ENCODE measurements at regions not wholly inside any gene's neighbourhood (a gene's known extent, or its start where the extent isn't known, plus 50 kb on each side); places are given as distances from the start of the nearest gene placed in this dataset.

DNA sequence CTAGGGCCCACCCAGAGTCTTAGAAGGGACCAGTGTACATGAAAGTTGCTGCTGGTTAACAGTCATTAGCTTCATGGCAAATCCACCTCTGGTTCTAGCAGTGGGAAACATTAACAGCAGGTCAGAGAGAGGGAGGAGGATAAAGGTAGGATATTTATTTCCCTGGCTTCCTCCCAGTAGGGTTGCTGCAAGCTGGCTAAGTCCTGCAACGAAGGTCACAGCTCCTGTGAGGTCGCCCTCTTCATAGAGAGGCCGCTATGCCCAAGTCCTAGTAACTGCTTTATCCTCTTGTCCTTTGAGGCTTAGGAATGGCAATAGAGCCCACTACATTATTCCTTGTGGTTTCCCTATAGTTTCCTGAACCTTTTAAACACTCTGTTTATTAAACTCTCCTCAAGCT lies 84.0 kb upstream of the ACSL3 start:
- TF ChIP-seq, protein P1, sequence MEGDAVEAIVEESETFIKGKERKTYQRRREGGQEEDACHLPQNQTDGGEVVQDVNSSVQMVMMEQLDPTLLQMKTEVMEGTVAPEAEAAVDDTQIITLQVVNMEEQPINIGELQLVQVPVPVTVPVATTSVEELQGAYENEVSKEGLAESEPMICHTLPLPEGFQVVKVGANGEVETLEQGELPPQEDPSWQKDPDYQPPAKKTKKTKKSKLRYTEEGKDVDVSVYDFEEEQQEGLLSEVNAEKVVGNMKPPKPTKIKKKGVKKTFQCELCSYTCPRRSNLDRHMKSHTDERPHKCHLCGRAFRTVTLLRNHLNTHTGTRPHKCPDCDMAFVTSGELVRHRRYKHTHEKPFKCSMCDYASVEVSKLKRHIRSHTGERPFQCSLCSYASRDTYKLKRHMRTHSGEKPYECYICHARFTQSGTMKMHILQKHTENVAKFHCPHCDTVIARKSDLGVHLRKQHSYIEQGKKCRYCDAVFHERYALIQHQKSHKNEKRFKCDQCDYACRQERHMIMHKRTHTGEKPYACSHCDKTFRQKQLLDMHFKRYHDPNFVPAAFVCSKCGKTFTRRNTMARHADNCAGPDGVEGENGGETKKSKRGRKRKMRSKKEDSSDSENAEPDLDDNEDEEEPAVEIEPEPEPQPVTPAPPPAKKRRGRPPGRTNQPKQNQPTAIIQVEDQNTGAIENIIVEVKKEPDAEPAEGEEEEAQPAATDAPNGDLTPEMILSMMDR (IDR thresholded peaks at IDR 0.05; ENCODE audit: low read depth, low read length, missing input control), result no peak
- TF ChIP-seq, protein P2, sequence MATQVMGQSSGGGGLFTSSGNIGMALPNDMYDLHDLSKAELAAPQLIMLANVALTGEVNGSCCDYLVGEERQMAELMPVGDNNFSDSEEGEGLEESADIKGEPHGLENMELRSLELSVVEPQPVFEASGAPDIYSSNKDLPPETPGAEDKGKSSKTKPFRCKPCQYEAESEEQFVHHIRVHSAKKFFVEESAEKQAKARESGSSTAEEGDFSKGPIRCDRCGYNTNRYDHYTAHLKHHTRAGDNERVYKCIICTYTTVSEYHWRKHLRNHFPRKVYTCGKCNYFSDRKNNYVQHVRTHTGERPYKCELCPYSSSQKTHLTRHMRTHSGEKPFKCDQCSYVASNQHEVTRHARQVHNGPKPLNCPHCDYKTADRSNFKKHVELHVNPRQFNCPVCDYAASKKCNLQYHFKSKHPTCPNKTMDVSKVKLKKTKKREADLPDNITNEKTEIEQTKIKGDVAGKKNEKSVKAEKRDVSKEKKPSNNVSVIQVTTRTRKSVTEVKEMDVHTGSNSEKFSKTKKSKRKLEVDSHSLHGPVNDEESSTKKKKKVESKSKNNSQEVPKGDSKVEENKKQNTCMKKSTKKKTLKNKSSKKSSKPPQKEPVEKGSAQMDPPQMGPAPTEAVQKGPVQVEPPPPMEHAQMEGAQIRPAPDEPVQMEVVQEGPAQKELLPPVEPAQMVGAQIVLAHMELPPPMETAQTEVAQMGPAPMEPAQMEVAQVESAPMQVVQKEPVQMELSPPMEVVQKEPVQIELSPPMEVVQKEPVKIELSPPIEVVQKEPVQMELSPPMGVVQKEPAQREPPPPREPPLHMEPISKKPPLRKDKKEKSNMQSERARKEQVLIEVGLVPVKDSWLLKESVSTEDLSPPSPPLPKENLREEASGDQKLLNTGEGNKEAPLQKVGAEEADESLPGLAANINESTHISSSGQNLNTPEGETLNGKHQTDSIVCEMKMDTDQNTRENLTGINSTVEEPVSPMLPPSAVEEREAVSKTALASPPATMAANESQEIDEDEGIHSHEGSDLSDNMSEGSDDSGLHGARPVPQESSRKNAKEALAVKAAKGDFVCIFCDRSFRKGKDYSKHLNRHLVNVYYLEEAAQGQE (IDR thresholded peaks at IDR 0.05), result no peak
- TF ChIP-seq SP1 (IDR thresholded peaks at IDR 0.05) (peak; percentile 55), NR2F2 (IDR thresholded peaks at IDR 0.05) (peak; percentile 34), YY1 (IDR thresholded peaks at IDR 0.05) (no peak)
- TF ChIP-seq, protein P3, sequence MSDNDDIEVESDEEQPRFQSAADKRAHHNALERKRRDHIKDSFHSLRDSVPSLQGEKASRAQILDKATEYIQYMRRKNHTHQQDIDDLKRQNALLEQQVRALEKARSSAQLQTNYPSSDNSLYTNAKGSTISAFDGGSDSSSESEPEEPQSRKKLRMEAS (IDR thresholded peaks at IDR 0.05), result no peak

All from liver (tissue), 3 donors.